GM12874 (cell line): ENCODE measurements at regions not wholly inside any gene's neighbourhood (a gene's known extent, or its start where the extent isn't known, plus 50 kb on each side); places are given as distances from the start of the nearest gene placed in this dataset.

Source experiments
- CTCF ChIP-seq: IDR thresholded peaks from 2 replicates; pipeline ENCODE4 v1.5.1; 2011; ENCODE audit warnings: low read depth, mild to moderate bottlenecking, control low read depth, low read length, moderate library complexity; ENCODE audit not compliant: insufficient read depth

- TF ChIP-seq CTCF: no peak
Observed at GRCh38 chr5:82777106-82777505, 300.1 kb downstream of the TMEM167A start.

- TF ChIP-seq CTCF: no peak
Observed at GRCh38 chr5:82772281-82772680, 304.9 kb downstream of the TMEM167A start.

- no peak for TF ChIP-seq CTCF
Observed at GRCh38 chr5:82766206-82766605, 311.0 kb downstream of the TMEM167A start.

- TF ChIP-seq CTCF: no peak
Observed at GRCh38 chr5:82765765-82766164, 311.4 kb downstream of the TMEM167A start.

- no peak for TF ChIP-seq CTCF
Observed at GRCh38 chr5:82760856-82761255, 316.3 kb downstream of the TMEM167A start.

GRCh38 chr5:82758881-82759280, 318.3 kb downstream of the TMEM167A start:
- no peak for TF ChIP-seq CTCF

- no peak for TF ChIP-seq CTCF
Observed at GRCh38 chr5:82754759-82755158, 322.4 kb downstream of the TMEM167A start.
